Mucosa of descending colon (tissue), 3 donors: ENCODE measurements at regions not wholly inside any gene's neighbourhood (a gene's known extent, or its start where the extent isn't known, plus 50 kb on each side); places are given as distances from the start of the nearest gene placed in this dataset.

ENCODE experiments used
- ATAC-seq: fragments of 200-7000 bp; cut with Tn5 transposase; one replicate; pipeline ENCODE4 v1.9.1; 2020; ENCODE audit warnings: mild to moderate bottlenecking, moderate library complexity
- DNase-seq, 3 donors: peaks; one replicate each; pipeline ENCODE4 v3.0.0-alpha.2; 2020
- H3K36me3 ChIP-seq: fragments of 200-600 bp; one replicate; pipeline ENCODE4 v1.8.0; 2021; ENCODE audit warnings: low read depth, mild to moderate bottlenecking
- H3K4me1 ChIP-seq: fragments of 200-600 bp; one replicate; pipeline ENCODE4 v1.8.0; 2021; ENCODE audit warnings: low read depth, mild to moderate bottlenecking
- H3K4me3 ChIP-seq: fragments of 200-600 bp; one replicate; pipeline ENCODE4 v1.8.0; 2021; ENCODE audit warnings: mild to moderate bottlenecking
- H3K9me3 ChIP-seq: fragments of 200-600 bp; one replicate; pipeline ENCODE4 v1.8.0; 2021; ENCODE audit warnings: mild to moderate bottlenecking
- CTCF ChIP-seq: fragments of 200-600 bp; IDR thresholded peaks from one replicate; pipeline ENCODE4 v1.8.0; 2022; ENCODE audit warnings: antibody characterized with exemption, mild to moderate bottlenecking
- intact Hi-C, 2 donors: fragments of 100-400 bp; cut with DNase I in 1 of 2; cut with micrococcal nuclease in 1 of 2; formaldehyde crosslinking; loops; one replicate each; pipeline versions ENCODE4 v1.11.0 to v1.11.1; 2022; cut with DNase I, micrococcal nuclease
- donor health status: DM: no; HTN: no; CAD: no; lungs with moderate emphysema.
- donor health status: DM: no; HTN: no; CAD: no.
- donor health status: DM: no; HTN: yes; CAD: no.

GRCh38 chr1:88407248-88407647 is 276.8 kb upstream of the PKN2 start:
- H3K9me3 ChIP-seq, result peaks cover 2% of the 10 kb centered on the region
- no peaks in the 10 kb centered on the region for H3K36me3 ChIP-seq
- TF ChIP-seq CTCF, result no peak
- DNase-seq (no peak), ATAC-seq (no peak)
- H3K4me1 ChIP-seq, result no peaks in the 10 kb centered on the region
- intact Hi-C loops, result no loop called here
- no peak overlapping the region for H3K4me3 ChIP-seq

GRCh38 chr1:88421997-88422396 is 262.1 kb upstream of the PKN2 start:
- DNase-seq, result no peak
- ATAC-seq, result no peak
- TF ChIP-seq CTCF, result no peak
- H3K9me3 ChIP-seq, result peaks cover 8% of the 10 kb centered on the region
- H3K4me3 ChIP-seq, result no peak overlapping the region
- no peaks in the 10 kb centered on the region for H3K4me1 ChIP-seq
- intact Hi-C loops, result no loop called here
- H3K36me3 ChIP-seq, result no peaks in the 10 kb centered on the region

- Histone ChIP-seq H3K9me3 (peaks cover 4% of the 10 kb centered on the region), H3K4me3 (no peak overlapping the region), H3K4me1 (no peaks in the 10 kb centered on the region), H3K36me3 (no peaks in the 10 kb centered on the region)
- DNase-seq (no peak), ATAC-seq (no peak)
- TF ChIP-seq CTCF, result no peak
- intact Hi-C loops, result no loop called here
Observed at GRCh38 chr1:88433556-88433955, 250.5 kb upstream of the PKN2 start.

GRCh38 chr1:88434836-88435235 is 249.2 kb upstream of the PKN2 start:
- DNase-seq (no peak), ATAC-seq (no peak)
- no peaks in the 10 kb centered on the region for H3K36me3 ChIP-seq
- no peak overlapping the region for H3K4me3 ChIP-seq
- intact Hi-C loops, result no loop called here
- H3K4me1 ChIP-seq, result no peaks in the 10 kb centered on the region
- TF ChIP-seq CTCF, result no peak
- H3K9me3 ChIP-seq, result peaks cover 4% of the 10 kb centered on the region

- Histone ChIP-seq H3K36me3 (no peaks in the 10 kb centered on the region), H3K9me3 (peaks cover 4% of the 10 kb centered on the region), H3K4me3 (no peak overlapping the region), H3K4me1 (no peaks in the 10 kb centered on the region)
- ATAC-seq (no peak), DNase-seq (no peak)
- TF ChIP-seq CTCF, result no peak
- intact Hi-C loops, result no loop called here
Observed at GRCh38 chr1:88441022-88441421, 243.1 kb upstream of the PKN2 start.

GRCh38 chr1:88451856-88452255 is 232.2 kb upstream of the PKN2 start:
- no peaks in the 10 kb centered on the region for H3K36me3 ChIP-seq
- no peaks in the 10 kb centered on the region for H3K9me3 ChIP-seq
- DNase-seq (no peak), ATAC-seq (no peak)
- intact Hi-C loops, result no loop called here
- no peak for TF ChIP-seq CTCF
- no peaks in the 10 kb centered on the region for H3K4me1 ChIP-seq
- H3K4me3 ChIP-seq, result no peak overlapping the region
